ENCODE measurements at regions not wholly inside any gene's neighbourhood (a gene's known extent, or its start where the extent isn't known, plus 50 kb on each side); places are given as distances from the start of the nearest gene placed in this dataset.

DNA sequence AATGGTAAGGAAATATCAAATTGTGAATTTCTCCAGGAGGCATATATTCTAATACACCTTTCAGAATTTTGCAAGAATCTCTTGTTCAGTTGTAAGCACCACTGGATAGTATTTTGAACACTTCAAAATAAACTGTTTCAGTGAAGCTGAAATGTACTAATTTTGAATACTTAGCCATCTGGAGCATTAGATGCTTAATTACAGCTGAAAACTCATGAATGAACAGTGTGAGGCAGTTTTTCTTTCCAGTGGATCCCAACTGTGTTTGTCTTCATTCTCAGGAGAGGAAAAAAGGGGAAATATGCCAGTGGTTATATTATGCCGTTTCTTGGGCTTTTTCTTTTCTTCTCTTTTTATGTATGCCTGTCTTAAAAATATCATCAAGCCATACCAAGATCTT lies 306.0 kb upstream of the SEMA6A start:
- TF ChIP-seq CTCF (IDR thresholded peaks at IDR 0.05; ENCODE audit: low read depth, low read length, poor library complexity, severe bottlenecking) (no peak), EZH2phosphoT487 (IDR thresholded peaks at IDR 0.05; ENCODE audit: borderline replicate concordance, low read length) (no peak)
